SU-DHL-6 (cell line): ENCODE measurements at regions not wholly inside any gene's neighbourhood (a gene's known extent, or its start where the extent isn't known, plus 50 kb on each side); places are given as distances from the start of the nearest gene placed in this dataset.

Source experiments
- EZH2phosphoT487 ChIP-seq: fragments of 200-600 bp; sonication (generic), shearing (Covaris generic); conservative IDR thresholded peaks from 2 replicates; pipeline ENCODE4 v1.6.1; 2018; ENCODE audit warnings: mild to moderate bottlenecking, antibody characterized with exemption, low read length, moderate library complexity, mixed read lengths
- TF ChIP-seq, protein P1 (sequence below): fragments of 200-600 bp; sonication (generic); IDR thresholded peaks from one replicate; pipeline ENCODE4 v1.5.1; 2017; ENCODE audit warnings: antibody characterized with exemption, mild to moderate bottlenecking, low read length, moderate library complexity; ENCODE audit not compliant: insufficient read depth, poor library complexity, severe bottlenecking

DNA sequence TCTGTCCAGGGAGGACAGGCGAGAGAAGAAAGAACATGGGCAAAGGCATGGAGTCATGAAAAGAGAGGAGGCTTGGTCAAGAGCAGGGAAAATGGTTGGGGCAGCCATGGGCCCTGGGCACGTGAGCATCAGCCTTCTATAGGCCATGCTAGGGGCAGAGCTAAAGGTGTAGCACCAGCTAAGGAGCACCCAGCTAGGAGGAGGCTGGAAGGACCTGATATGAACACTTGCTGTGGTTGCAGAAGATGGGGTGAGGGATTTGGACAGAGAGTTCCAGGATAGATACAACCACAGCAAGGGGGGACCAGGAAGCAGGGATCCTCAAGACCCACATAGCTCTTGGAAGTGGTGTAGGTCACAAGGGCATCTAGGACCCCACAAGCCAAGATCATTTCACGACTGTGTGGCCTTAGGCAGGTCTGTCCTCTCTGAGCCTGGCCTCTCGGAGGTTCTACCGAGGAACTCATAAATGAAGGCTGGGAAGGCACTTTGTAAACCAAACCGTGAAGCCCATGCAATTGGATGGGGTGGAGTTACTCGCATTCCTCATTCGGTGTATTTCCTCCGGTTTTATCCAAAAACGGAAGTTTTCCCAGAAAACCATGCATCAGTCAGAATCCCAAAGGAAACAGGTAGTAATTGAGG is 74.0 kb upstream of the TOP1 start:
- TF ChIP-seq, protein P1, sequence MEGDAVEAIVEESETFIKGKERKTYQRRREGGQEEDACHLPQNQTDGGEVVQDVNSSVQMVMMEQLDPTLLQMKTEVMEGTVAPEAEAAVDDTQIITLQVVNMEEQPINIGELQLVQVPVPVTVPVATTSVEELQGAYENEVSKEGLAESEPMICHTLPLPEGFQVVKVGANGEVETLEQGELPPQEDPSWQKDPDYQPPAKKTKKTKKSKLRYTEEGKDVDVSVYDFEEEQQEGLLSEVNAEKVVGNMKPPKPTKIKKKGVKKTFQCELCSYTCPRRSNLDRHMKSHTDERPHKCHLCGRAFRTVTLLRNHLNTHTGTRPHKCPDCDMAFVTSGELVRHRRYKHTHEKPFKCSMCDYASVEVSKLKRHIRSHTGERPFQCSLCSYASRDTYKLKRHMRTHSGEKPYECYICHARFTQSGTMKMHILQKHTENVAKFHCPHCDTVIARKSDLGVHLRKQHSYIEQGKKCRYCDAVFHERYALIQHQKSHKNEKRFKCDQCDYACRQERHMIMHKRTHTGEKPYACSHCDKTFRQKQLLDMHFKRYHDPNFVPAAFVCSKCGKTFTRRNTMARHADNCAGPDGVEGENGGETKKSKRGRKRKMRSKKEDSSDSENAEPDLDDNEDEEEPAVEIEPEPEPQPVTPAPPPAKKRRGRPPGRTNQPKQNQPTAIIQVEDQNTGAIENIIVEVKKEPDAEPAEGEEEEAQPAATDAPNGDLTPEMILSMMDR: no peak
- TF ChIP-seq EZH2phosphoT487: no peak
